ENCODE measurements at regions not wholly inside any gene's neighbourhood (a gene's known extent, or its start where the extent isn't known, plus 50 kb on each side); places are given as distances from the start of the nearest gene placed in this dataset.

GRCh38 chr5:99076723-99077640, 148.2 kb upstream of the CHD1 start:
- TF ChIP-seq CTCF (IDR thresholded peaks at IDR 0.05 in 2 of 3, conservative IDR thresholded peaks at IDR 0.05 in 1 of 3; ENCODE audit: borderline replicate concordance in 1 of 3, insufficient read depth in 1 of 3, low read depth in 2 of 3, low read length in 2 of 3), result no peak
- TF ChIP-seq REST (IDR thresholded peaks at IDR 0.05; ENCODE audit: low read depth), result no peak
- no peak for TF ChIP-seq POLR2A (IDR thresholded peaks at IDR 0.05; ENCODE audit: borderline replicate concordance, extremely low read depth, insufficient read depth, insufficient read length)
- no peak for TF ChIP-seq SRF (IDR thresholded peaks at IDR 0.05; ENCODE audit: low read depth)
- no peak for TF ChIP-seq EZH2 (IDR thresholded peaks at IDR 0.05)
- no peak for TF ChIP-seq TCF7L2 (IDR thresholded peaks at IDR 0.05; ENCODE audit: borderline replicate concordance, extremely low read depth, insufficient read depth, insufficient read length)
- TF ChIP-seq EGR1 (IDR thresholded peaks at IDR 0.05; ENCODE audit: low read depth), result no peak
- no peak for TF ChIP-seq POLR2AphosphoS5 (IDR thresholded peaks at IDR 0.05; ENCODE audit: low read depth, low read length)
- no peak for TF ChIP-seq ELF1 (IDR thresholded peaks at IDR 0.05; ENCODE audit: borderline replicate concordance, low read depth)
- TF ChIP-seq, protein P1, sequence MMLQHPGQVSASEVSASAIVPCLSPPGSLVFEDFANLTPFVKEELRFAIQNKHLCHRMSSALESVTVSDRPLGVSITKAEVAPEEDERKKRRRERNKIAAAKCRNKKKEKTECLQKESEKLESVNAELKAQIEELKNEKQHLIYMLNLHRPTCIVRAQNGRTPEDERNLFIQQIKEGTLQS (IDR thresholded peaks at IDR 0.05), result no peak
- TF ChIP-seq ZNF274 (IDR thresholded peaks at IDR 0.05; ENCODE audit: low read depth, low read length), result no peak
- no peak for TF ChIP-seq JUND (IDR thresholded peaks at IDR 0.05)
- TF ChIP-seq, protein P2, sequence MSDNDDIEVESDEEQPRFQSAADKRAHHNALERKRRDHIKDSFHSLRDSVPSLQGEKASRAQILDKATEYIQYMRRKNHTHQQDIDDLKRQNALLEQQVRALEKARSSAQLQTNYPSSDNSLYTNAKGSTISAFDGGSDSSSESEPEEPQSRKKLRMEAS (IDR thresholded peaks at IDR 0.05), result no peak
